Naive thymus-derived CD4-positive, alpha-beta T cell (primary cell): ENCODE measurements at regions not wholly inside any gene's neighbourhood (a gene's known extent, or its start where the extent isn't known, plus 50 kb on each side); places are given as distances from the start of the nearest gene placed in this dataset.

ENCODE experiments used
- ATAC-seq: fragments of 150-1000 bp; cut with Tn5 transposase; 2 replicates; pipeline ENCODE4 v1.10.0; 2021; ENCODE audit warnings: mild to moderate bottlenecking, moderate library complexity
- CTCF ChIA-PET: fragments of 350-600 bp; sonication (Branson Sonifier 250); formaldehyde crosslinking; loops from one replicate; lab custom pipeline; 2021; ENCODE audit warnings: antibody characterized with exemption; lab: Charles Lee
- POLR2A ChIA-PET: fragments of 350-600 bp; sonication (Branson Sonifier 250); formaldehyde crosslinking; loops from one replicate; lab custom pipeline; 2021; ENCODE audit warnings: antibody characterized with exemption, inconsistent platforms; lab: Charles Lee
- DNase-seq, 9 donors: peaks; one replicate each; pipeline versions ENCODE4 v3.0.0 to v3.0.0-alpha.2; 2020 to 2022; ENCODE audit warnings: mixed read lengths in 1 of 9
- H3K27ac ChIP-seq: one replicate; pipeline ENCODE4 v1.7.0; 2013; ENCODE audit warnings: mild to moderate bottlenecking, low read depth, low read length, moderate library complexity
- H3K27me3 ChIP-seq, 2 donors: one replicate each; pipeline ENCODE4 v1.7.0; 2013; ENCODE audit warnings: low read length in 2 of 2, mild to moderate bottlenecking in 2 of 2, moderate library complexity in 2 of 2; ENCODE audit not compliant: control insufficient read depth in 2 of 2, insufficient read depth in 2 of 2
- H3K36me3 ChIP-seq, 3 experiments: 1 replicate in 2 of 3; 2 replicates in 1 of 3; pipeline ENCODE4 v1.7.0; 2013; ENCODE audit warnings: low read length in 3 of 3, mild to moderate bottlenecking in 3 of 3, moderate library complexity in 1 of 3; ENCODE audit not compliant: insufficient read depth in 3 of 3, control insufficient read depth in 2 of 3
- H3K4me1 ChIP-seq, 2 donors: one replicate each; pipeline ENCODE4 v1.7.0; 2013; ENCODE audit warnings: low read length in 2 of 2, mild to moderate bottlenecking in 2 of 2, moderate library complexity in 1 of 2; ENCODE audit not compliant: control insufficient read depth in 2 of 2, insufficient read depth in 2 of 2
- H3K4me3 ChIP-seq: 2 replicates; pipeline ENCODE4 v1.7.0; 2013; ENCODE audit warnings: mild to moderate bottlenecking, low read length
- H3K9me3 ChIP-seq, 3 experiments: 1 replicate in 2 of 3; 2 replicates in 1 of 3; pipeline ENCODE4 v1.7.0; 2013; ENCODE audit warnings: low read length in 3 of 3; ENCODE audit not compliant: control insufficient read depth in 2 of 3
- H3K27ac Mint-ChIP-seq, 9 donors: one replicate each; pipeline ENCODE4 v1.8.0; 2020 to 2022; ENCODE audit warnings: mixed read lengths in 9 of 9, mild to moderate bottlenecking in 8 of 9, moderate library complexity in 5 of 9, inconsistent platforms in 2 of 9
- H3K27me3 Mint-ChIP-seq, 5 donors: one replicate each; pipeline ENCODE4 v1.8.0; 2021 to 2022; ENCODE audit warnings: mixed read lengths in 5 of 5, mild to moderate bottlenecking in 1 of 5
- H3K36me3 Mint-ChIP-seq, 5 donors: one replicate each; pipeline ENCODE4 v1.8.0; 2020 to 2022; ENCODE audit warnings: mixed read lengths in 5 of 5, mild to moderate bottlenecking in 3 of 5, inconsistent platforms in 1 of 5
- H3K4me1 Mint-ChIP-seq, 7 donors: one replicate each; pipeline ENCODE4 v1.8.0; 2020 to 2022; ENCODE audit warnings: mixed read lengths in 7 of 7, mild to moderate bottlenecking in 3 of 7, inconsistent platforms in 1 of 7
- H3K4me3 Mint-ChIP-seq, 10 donors: one replicate each; pipeline ENCODE4 v1.8.0; 2020 to 2022; ENCODE audit warnings: mild to moderate bottlenecking in 10 of 10, mixed read lengths in 10 of 10, moderate library complexity in 6 of 10, inconsistent platforms in 2 of 10
- H3K9me3 Mint-ChIP-seq, 11 donors: one replicate each; pipeline ENCODE4 v1.8.0; 2020 to 2022; ENCODE audit warnings: mixed read lengths in 11 of 11, mild to moderate bottlenecking in 4 of 11, inconsistent platforms in 1 of 11, moderate library complexity in 1 of 11
- intact Hi-C, 2 donors: fragments of 100-400 bp; cut with micrococcal nuclease; formaldehyde crosslinking; loops; one replicate each; pipeline ENCODE4 v1.15.1; 2023

GRCh38 chr2:9734308-9734707, 103.5 kb upstream of the YWHAQ start:
- Mint-ChIP-seq H3K27me3 (peaks cover 0 to 12% (median 0%) of the 10 kb centered on the region in 5 donors), H3K4me1 (peaks cover 27 to 46% (median 42%) of the 10 kb centered on the region in 7 donors), H3K36me3 (peaks cover 0 to 10% (median 8%) of the 10 kb centered on the region in 5 donors), H3K4me3 (no peak overlapping the region), H3K9me3 (peaks cover 0 to 12% (median 5%) of the 10 kb centered on the region in 11 donors), H3K27ac (no peak overlapping the region)
- H3K4me1 ChIP-seq: peaks cover 32 to 38% of the 10 kb centered on the region in 2 donors
- H3K27ac ChIP-seq: no peak overlapping the region
- H3K9me3 ChIP-seq: no peaks in the 10 kb centered on the region
- H3K27me3 ChIP-seq: no peaks in the 10 kb centered on the region
- no peaks in the 10 kb centered on the region for H3K36me3 ChIP-seq
- ATAC-seq (no peak), DNase-seq (no peak)
- H3K4me3 ChIP-seq: no peak overlapping the region
- POLR2A ChIA-PET: no interaction called here
- intact Hi-C loops: no loop called here
- CTCF ChIA-PET: no interaction called here

GRCh38 chr2:9735335-9735734, 104.5 kb upstream of the YWHAQ start:
- Mint-ChIP-seq H3K9me3 (peaks cover 0 to 12% (median 5%) of the 10 kb centered on the region in 11 donors), H3K27me3 (peaks cover 0 to 6% (median 0%) of the 10 kb centered on the region in 5 donors), H3K4me3 (peak overlapping the region in 7 of 10 donors; percentile 17 to 65 (median 30)), H3K36me3 (peaks cover 0 to 11% (median 8%) of the 10 kb centered on the region in 5 donors), H3K27ac (peak overlapping the region; percentile 25 to 92 (median 55)), H3K4me1 (peaks cover 30 to 52% (median 43%) of the 10 kb centered on the region in 7 donors)
- Histone ChIP-seq H3K9me3 (no peaks in the 10 kb centered on the region), H3K27me3 (no peaks in the 10 kb centered on the region), H3K27ac (no peak overlapping the region), H3K4me1 (peaks cover 32 to 42% of the 10 kb centered on the region in 2 donors), H3K36me3 (no peaks in the 10 kb centered on the region), H3K4me3 (no peak overlapping the region)
- intact Hi-C loops: loop anchor here (5.0 kb wide), 3 partner anchors 47 to 258 kb away; partner anchors contain the start of gene ADAM17 (in 1 of the 2)
- no peak for DNase-seq
- POLR2A ChIA-PET: interaction anchor here (1.4 kb wide), 1 partner anchor 179 kb away, joined by 6 read pairs; the partner anchor contains the start of gene ADAM17
- CTCF ChIA-PET: no interaction called here
- peak; percentile 21 for ATAC-seq

- peaks cover 0 to 12% (median 5%) of the 10 kb centered on the region in 11 donors for H3K9me3 Mint-ChIP-seq
- ChIA-PET CTCF (no interaction called here), POLR2A (interaction anchor here (1.4 kb wide), 1 partner anchor 180 kb away, joined by 6 read pairs; the partner anchor contains the start of gene ADAM17)
- Histone ChIP-seq H3K27me3 (no peaks in the 10 kb centered on the region), H3K4me3 (no peak overlapping the region), H3K27ac (peak overlapping the region; percentile 23), H3K4me1 (peaks cover 32 to 42% of the 10 kb centered on the region in 2 donors), H3K9me3 (no peaks in the 10 kb centered on the region), H3K36me3 (no peaks in the 10 kb centered on the region)
- ATAC-seq: no peak
- intact Hi-C loops: loop anchor here (1.0 to 5.0 kb wide), 5 partner anchors 46 to 259 kb away; partner anchors contain the start of genes ADAM17 (in 2 of the 2) and YWHAQ (in 1 of the 2)
- H3K27me3 Mint-ChIP-seq: peaks cover 0 to 6% (median 0%) of the 10 kb centered on the region in 5 donors
- H3K4me3 Mint-ChIP-seq: peak overlapping the region in 9 of 10 donors; percentile 22 to 74 (median 57)
- peaks cover 30 to 56% (median 43%) of the 10 kb centered on the region in 7 donors for H3K4me1 Mint-ChIP-seq
- peaks cover 0 to 11% (median 8%) of the 10 kb centered on the region in 5 donors for H3K36me3 Mint-ChIP-seq
- peak overlapping the region; percentile 25 to 92 (median 74) for H3K27ac Mint-ChIP-seq
- peak in 6 of 9 donors; percentile 17 to 44 (median 27) for DNase-seq
Measured at GRCh38 chr2:9736021-9736420, 105.2 kb upstream of the YWHAQ start.

GRCh38 chr2:9737053-9737875, 106.0 kb upstream of the TAF1B start:
- no peak for DNase-seq
- Mint-ChIP-seq H3K27ac (peak overlapping the region; percentile 36 to 96 (median 83)), H3K4me1 (peaks cover 30 to 61% (median 43%) of the 10 kb centered on the region in 7 donors), H3K9me3 (peaks cover 0 to 14% (median 5%) of the 10 kb centered on the region in 11 donors), H3K27me3 (peaks cover 0 to 6% (median 0%) of the 10 kb centered on the region in 5 donors), H3K4me3 (peak overlapping the region in 3 of 10 donors; percentile 31 to 60 (median 35)), H3K36me3 (peaks cover 0 to 11% (median 8%) of the 10 kb centered on the region in 5 donors)
- Histone ChIP-seq H3K27me3 (no peaks in the 10 kb centered on the region), H3K36me3 (no peaks in the 10 kb centered on the region), H3K9me3 (no peaks in the 10 kb centered on the region), H3K27ac (no peak overlapping the region), H3K4me3 (no peak overlapping the region), H3K4me1 (peaks cover 32 to 42% of the 10 kb centered on the region in 2 donors)
- intact Hi-C loops: loop anchor here (2.0 to 5.0 kb wide), 4 partner anchors 45 to 260 kb away; partner anchors contain the start of genes ADAM17 (in 1 of the 2) and YWHAQ (in 1 of the 2)
- no peak for ATAC-seq
- ChIA-PET POLR2A (no interaction called here), CTCF (no interaction called here)

- Mint-ChIP-seq H3K27me3 (peaks cover 0 to 3% (median 0%) of the 10 kb centered on the region in 5 donors), H3K27ac (peak overlapping the region in 8 of 9 donors; percentile 43 to 96 (median 92)), H3K4me3 (peak overlapping the region in 6 of 10 donors; percentile 19 to 94 (median 76)), H3K4me1 (peaks cover 30 to 61% (median 43%) of the 10 kb centered on the region in 7 donors), H3K36me3 (peaks cover 0 to 11% (median 8%) of the 10 kb centered on the region in 5 donors), H3K9me3 (peaks cover 0 to 14% (median 5%) of the 10 kb centered on the region in 11 donors)
- ChIA-PET CTCF (no interaction called here), POLR2A (no interaction called here)
- intact Hi-C loops: loop anchor here (1.0 to 5.0 kb wide), 4 partner anchors 14 to 261 kb away; partner anchors contain the start of gene ADAM17 (in 1 of the 2)
- Histone ChIP-seq H3K27ac (no peak overlapping the region), H3K4me1 (peaks cover 32 to 42% of the 10 kb centered on the region in 2 donors), H3K4me3 (no peak overlapping the region), H3K9me3 (no peaks in the 10 kb centered on the region), H3K36me3 (no peaks in the 10 kb centered on the region), H3K27me3 (no peaks in the 10 kb centered on the region)
- ATAC-seq (no peak), DNase-seq (no peak)
Measured at GRCh38 chr2:9738062-9738461, 105.2 kb upstream of the TAF1B start.
